GM10248 (cell line): ENCODE measurements at regions not wholly inside any gene's neighbourhood (a gene's known extent, or its start where the extent isn't known, plus 50 kb on each side); places are given as distances from the start of the nearest gene placed in this dataset.

Experiments
- CTCF ChIA-PET: fragments of 300-600 bp; sonication (Branson Sonifier 250); formaldehyde crosslinking; extraction: SDS; loops from one replicate; lab custom pipeline; 2021; ENCODE audit warnings: antibody characterized with exemption; lab: Yijun Ruan, JAX
- POLR2A ChIA-PET: fragments of 350-650 bp; sonication (Branson Sonifier 250); formaldehyde crosslinking; extraction: SDS; loops from one replicate; lab custom pipeline; 2020; ENCODE audit warnings: antibody characterized with exemption; lab: Yijun Ruan, JAX
- DNase-seq: peaks from one replicate; pipeline ENCODE4 v3.0.0; 2012; ENCODE audit errors: extremely low spot score
- TF ChIP-seq, protein P1 (sequence below): IDR thresholded peaks from 2 replicates; pipeline ENCODE4 v1.5.1; 2012; ENCODE audit warnings: mild to moderate bottlenecking, low read depth; ENCODE audit errors: extremely low read depth, missing control alignments, control extremely low read depth

DNA sequence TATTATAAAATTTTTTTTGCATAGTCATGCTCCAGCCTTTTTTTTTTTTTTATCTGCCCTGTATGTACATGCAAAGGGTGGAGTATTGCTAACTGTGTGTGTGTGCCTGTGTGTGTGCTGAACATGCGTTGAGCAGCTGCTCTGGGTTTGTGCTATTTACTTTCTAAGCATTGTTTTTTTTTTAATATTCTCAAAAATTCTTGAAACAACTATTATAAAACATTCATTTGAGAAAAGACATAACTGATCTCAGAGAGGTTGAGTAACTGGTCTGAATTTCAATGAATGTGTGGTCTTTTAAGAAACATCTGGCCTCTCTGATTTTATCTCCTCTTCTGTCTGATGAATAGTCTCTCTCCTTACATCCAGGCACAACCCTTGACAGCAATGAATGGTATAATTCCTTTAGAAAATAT lies 366.0 kb upstream of the SLC14A2 start:
- POLR2A ChIA-PET = no interaction called here

DNA sequence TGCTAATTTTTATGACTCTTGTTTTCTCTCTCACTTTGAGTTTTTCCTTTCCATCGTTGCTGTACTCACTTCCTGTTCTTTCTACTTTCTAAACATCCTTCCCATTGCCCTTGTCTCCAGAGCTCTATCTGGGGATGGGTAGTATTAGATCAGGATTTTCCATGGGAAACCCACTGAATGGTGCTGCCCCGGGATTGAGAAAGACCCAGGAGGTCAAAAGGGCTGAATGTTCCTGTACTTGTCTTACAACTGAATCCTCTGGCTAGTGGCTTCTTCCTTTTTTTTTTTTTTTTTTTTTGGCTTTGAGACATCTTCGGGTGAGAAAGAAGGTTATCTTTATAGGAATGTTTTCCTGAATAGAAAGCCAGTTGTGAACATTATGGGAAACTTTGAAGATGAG lies 364.8 kb upstream of the SLC14A2 start:
- POLR2A ChIA-PET = no interaction called here
- TF ChIP-seq, protein P1, sequence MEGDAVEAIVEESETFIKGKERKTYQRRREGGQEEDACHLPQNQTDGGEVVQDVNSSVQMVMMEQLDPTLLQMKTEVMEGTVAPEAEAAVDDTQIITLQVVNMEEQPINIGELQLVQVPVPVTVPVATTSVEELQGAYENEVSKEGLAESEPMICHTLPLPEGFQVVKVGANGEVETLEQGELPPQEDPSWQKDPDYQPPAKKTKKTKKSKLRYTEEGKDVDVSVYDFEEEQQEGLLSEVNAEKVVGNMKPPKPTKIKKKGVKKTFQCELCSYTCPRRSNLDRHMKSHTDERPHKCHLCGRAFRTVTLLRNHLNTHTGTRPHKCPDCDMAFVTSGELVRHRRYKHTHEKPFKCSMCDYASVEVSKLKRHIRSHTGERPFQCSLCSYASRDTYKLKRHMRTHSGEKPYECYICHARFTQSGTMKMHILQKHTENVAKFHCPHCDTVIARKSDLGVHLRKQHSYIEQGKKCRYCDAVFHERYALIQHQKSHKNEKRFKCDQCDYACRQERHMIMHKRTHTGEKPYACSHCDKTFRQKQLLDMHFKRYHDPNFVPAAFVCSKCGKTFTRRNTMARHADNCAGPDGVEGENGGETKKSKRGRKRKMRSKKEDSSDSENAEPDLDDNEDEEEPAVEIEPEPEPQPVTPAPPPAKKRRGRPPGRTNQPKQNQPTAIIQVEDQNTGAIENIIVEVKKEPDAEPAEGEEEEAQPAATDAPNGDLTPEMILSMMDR = no peak
- DNase-seq = no peak
- CTCF ChIA-PET = no interaction called here

More for the DNA sequence above, 366.0 kb upstream of the SLC14A2 start:
- no peak for DNase-seq
- CTCF ChIA-PET = interaction anchor here (1.3 to 2.0 kb wide), 2 partner anchors 13 to 45 kb away, joined by 3 to 5 read pairs; no protein-coding TSS in a partner anchor
- TF ChIP-seq, protein P1 = no peak

DNA sequence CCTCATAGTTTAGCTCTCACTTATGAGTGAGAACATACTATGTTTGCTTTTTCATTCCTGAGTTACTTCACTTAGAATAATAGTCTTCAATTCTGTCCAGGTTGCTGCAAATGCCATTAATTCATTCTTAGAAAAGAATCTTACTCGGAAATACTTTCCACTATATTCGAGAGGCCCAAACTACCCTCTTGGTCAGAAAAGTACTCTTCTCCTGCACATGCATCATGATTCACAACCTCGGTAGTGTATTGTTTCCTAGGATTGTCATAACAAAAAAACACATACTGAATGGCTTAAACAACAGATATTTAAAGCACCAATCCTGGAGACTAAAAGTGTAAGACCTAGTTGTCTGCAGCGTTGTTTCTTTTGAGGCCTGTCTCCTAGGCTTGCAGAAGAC lies 364.0 kb upstream of the SLC14A2 start:
- no peak for DNase-seq
- ChIA-PET POLR2A (no interaction called here), CTCF (no interaction called here)
- TF ChIP-seq, protein P1 = no peak

DNA sequence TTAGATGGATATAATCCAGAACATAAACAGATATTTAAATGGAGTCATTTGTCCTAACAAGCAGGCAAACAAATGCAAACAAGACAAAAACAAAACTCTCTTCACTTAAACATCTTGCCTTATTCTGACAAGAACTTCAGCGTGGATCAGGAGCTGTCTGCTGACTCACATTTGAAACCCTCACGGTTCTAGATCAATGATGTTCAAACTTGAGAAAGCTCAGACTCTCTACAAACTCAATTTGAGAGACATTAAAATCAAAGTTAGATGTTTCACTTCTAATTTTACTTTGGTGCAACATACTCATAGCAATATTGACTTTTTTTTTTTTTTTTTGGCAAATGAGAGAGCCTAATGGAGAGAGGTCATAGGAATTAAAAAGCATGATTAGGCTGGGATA lies 362.8 kb upstream of the SLC14A2 start:
- ChIA-PET POLR2A (no interaction called here), CTCF (interaction anchor here (1.0 kb wide), 1 partner anchor 39 kb away, joined by 3 read pairs; no protein-coding TSS in a partner anchor)
- TF ChIP-seq, protein P1 = no peak
- DNase-seq = no peak

DNA sequence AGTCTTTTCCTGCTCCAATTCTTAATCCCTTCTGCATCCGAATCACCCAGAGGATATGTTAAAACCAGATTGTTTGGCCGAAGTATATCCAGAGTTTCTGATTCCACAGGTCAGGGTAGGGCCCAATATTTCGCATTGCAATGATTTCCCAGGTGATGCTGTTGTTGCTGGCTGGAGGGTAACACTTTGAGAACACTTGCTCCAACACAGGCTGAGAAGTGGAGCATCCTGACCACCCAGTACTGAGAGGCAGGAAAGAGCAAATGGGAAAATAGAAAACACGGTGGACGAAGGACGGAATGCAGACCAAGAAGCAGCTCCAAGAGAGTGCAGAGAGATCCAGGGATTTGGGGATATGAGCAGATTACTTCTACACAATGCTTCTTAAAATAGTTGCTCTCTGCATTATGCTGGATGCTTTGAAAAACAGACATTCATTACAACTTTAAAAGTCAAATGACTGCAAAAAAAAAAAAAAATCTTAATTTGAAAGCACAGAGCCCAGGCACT lies 362.2 kb upstream of the SLC14A2 start:
- ChIA-PET CTCF (interaction anchor here (1.0 to 1.6 kb wide), 2 partner anchors 23 to 40 kb away, joined by 3 to 5 read pairs; no protein-coding TSS in a partner anchor), POLR2A (no interaction called here)
- TF ChIP-seq, protein P1 = no peak
- DNase-seq = no peak

DNA sequence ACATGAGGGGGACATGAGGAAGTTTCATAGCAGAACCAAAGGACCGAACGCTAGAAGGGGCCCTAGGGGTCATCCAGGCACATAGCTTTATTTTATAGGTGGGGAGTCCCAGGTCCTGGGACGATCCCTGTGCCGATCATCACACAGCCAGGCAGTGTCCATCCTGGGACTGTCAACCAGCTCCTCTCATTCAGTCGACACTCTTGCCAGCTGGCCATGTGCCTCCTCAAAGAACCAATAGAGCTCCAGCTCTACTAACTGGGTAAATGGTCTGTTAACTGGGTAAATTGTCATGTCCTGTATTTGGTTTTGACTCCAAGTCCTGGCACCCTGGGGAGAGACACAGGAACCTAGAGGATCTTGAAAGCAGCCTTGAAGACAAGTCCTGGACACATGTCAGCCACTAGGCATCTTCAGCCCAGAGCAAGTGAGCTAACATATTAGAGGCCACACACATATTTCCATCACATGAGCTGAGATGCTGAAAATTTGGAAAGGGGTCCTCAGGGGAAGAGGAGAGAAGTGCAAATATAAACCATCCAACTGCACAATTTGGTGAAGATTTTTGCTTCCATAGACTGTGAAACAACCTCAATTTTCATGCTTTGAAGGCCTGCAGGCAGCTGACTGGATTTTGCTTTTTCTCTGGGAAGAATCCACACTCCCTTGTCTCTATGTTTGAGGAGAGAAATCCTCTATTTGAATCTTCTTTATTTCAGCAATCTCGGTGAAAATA lies 361.1 kb upstream of the SLC14A2 start:
- POLR2A ChIA-PET = no interaction called here
- no peak for DNase-seq
- TF ChIP-seq, protein P1 = no peak
- CTCF ChIA-PET = interaction anchor here (1.6 kb wide), 1 partner anchor 21 kb away, joined by 5 read pairs; no protein-coding TSS in a partner anchor
